SK-N-SH (cell line): ENCODE measurements at regions not wholly inside any gene's neighbourhood (a gene's known extent, or its start where the extent isn't known, plus 50 kb on each side); places are given as distances from the start of the nearest gene placed in this dataset.
A peak's percentile ranks its signal among the peaks of the same experiment; 100 is the strongest.

Experiments
- CTCF ChIA-PET: fragments of 300-600, 350-600 bp; formaldehyde crosslinking; extraction: SDS; loops from one replicate; lab custom pipeline; 2021; lab: Yijun Ruan, JAX
- POLR2A ChIA-PET: fragments of 350-600 bp; sonication (Branson Sonifier 250); formaldehyde crosslinking; extraction: SDS; loops from one replicate; lab custom pipeline; 2020; ENCODE audit warnings: antibody characterized with exemption, inconsistent platforms; lab: Yijun Ruan, JAX
- DNase-seq: peaks from one replicate; pipeline ENCODE4 v3.0.0; 2012
- H2AFZ ChIP-seq: fragments of 200-600 bp; sonication (generic); 2 replicates; pipeline ENCODE4 v1.8.1; 2016; ENCODE audit warnings: antibody characterized with exemption, mild to moderate bottlenecking, low read depth
- H3F3A ChIP-seq: fragments of 200-600 bp; sonication (generic); replicated peaks from 2 replicates; pipeline ENCODE3; 2016; ENCODE audit warnings: antibody characterized with exemption, mild to moderate bottlenecking; ENCODE audit not compliant: insufficient read depth
- H3K27ac ChIP-seq, 2 experiments: fragments of 200-500 bp in 1 of 2; fragments of 200-600 bp in 1 of 2; sonication (Bioruptor generic) in 1 of 2; sonication (generic), shearing (Covaris generic) in 1 of 2; 2 replicates each; pipeline versions ENCODE4 v1.5.1 to v1.6.1; 2014 to 2016; ENCODE audit warnings: low read depth in 2 of 2, inconsistent platforms in 1 of 2, low read length in 1 of 2, mild to moderate bottlenecking in 1 of 2, mixed read lengths in 1 of 2
- H3K27me3 ChIP-seq: fragments of 200-600 bp; sonication (generic), shearing (Covaris generic); 2 replicates; pipeline ENCODE4 v1.6.1; 2016; ENCODE audit warnings: mixed run types; ENCODE audit not compliant: insufficient read depth
- H3K36me3 ChIP-seq, 2 experiments: fragments of 200-500 bp in 1 of 2; fragments of 200-600 bp in 1 of 2; sonication (Bioruptor generic) in 1 of 2; sonication (generic) in 1 of 2; replicated peaks in 1 of 2; 2 replicates each; pipeline versions ENCODE3 to v1.5.1; 2014 to 2016; ENCODE audit warnings: low read length in 1 of 2, mild to moderate bottlenecking in 1 of 2; ENCODE audit not compliant: insufficient read depth in 2 of 2, control insufficient read depth in 1 of 2
- H3K4me1 ChIP-seq, 2 experiments: fragments of 200-500 bp in 1 of 2; fragments of 200-600 bp in 1 of 2; sonication (Bioruptor generic) in 1 of 2; sonication (generic), shearing (Covaris generic) in 1 of 2; 2 replicates each; pipeline versions ENCODE4 v1.5.1 to v1.6.1; 2014 to 2016; ENCODE audit warnings: low read depth in 1 of 2, low read length in 1 of 2, mixed run types in 1 of 2; ENCODE audit not compliant: insufficient read depth in 2 of 2, control insufficient read depth in 1 of 2
- H3K4me2 ChIP-seq: fragments of 200-600 bp; sonication (generic), shearing (Covaris generic); 2 replicates; pipeline ENCODE4 v1.6.1; 2017; ENCODE audit warnings: mixed run types
- H3K4me3 ChIP-seq, 2 experiments: fragments of 200-500 bp in 1 of 2; fragments of 200-600 bp in 1 of 2; sonication (Bioruptor generic) in 1 of 2; sonication (generic), shearing (Covaris generic) in 1 of 2; 2 replicates each; pipeline versions ENCODE4 v1.5.1 to v1.8.1; 2014 to 2016; ENCODE audit warnings: low read depth in 2 of 2, inconsistent platforms in 1 of 2, low read length in 1 of 2, mild to moderate bottlenecking in 1 of 2, mixed read lengths in 1 of 2, moderate library complexity in 1 of 2
- H3K79me2 ChIP-seq: fragments of 200-600 bp; sonication (generic); 2 replicates; pipeline ENCODE4 v1.8.1; 2017; ENCODE audit warnings: mild to moderate bottlenecking; ENCODE audit not compliant: insufficient read depth
- H3K9ac ChIP-seq: fragments of 200-600 bp; sonication (generic); 2 replicates; pipeline ENCODE4 v1.6.1; 2017; ENCODE audit warnings: mixed run types
- H3K9me2 ChIP-seq: fragments of 200-600 bp; sonication (generic); 2 replicates; pipeline ENCODE4 v1.6.1; 2017; ENCODE audit warnings: mixed run types
- H3K9me3 ChIP-seq: fragments of 200-600 bp; sonication (generic); 2 replicates; pipeline ENCODE4 v1.6.1; 2017; ENCODE audit warnings: mixed run types, mild to moderate bottlenecking, moderate library complexity
- H4K20me1 ChIP-seq: fragments of 200-600 bp; sonication (generic); 2 replicates; pipeline ENCODE4 v1.6.1; 2017; ENCODE audit warnings: mild to moderate bottlenecking, mixed run types; ENCODE audit not compliant: insufficient read depth
- ELF1 ChIP-seq: IDR thresholded peaks from 2 replicates; pipeline ENCODE4 v1.4.0; 2012
- EP300 ChIP-seq, 2 experiments: IDR thresholded peaks; 2 replicates each; pipeline versions ENCODE4 v1.4.0 to v1.6.1; 2012; ENCODE audit warnings: borderline replicate concordance in 1 of 2, low read depth in 1 of 2, low read length in 1 of 2
- EZH2phosphoT487 ChIP-seq: fragments of 200-600 bp; sonication (generic); IDR thresholded peaks from 2 replicates; pipeline ENCODE4 v1.6.1; 2017; ENCODE audit warnings: low read depth, mixed run types, mild to moderate bottlenecking, antibody characterized with exemption, moderate library complexity, borderline replicate concordance
- MEF2A ChIP-seq: IDR thresholded peaks from 2 replicates; pipeline ENCODE4 v1.4.0; 2012; ENCODE audit warnings: low read depth, borderline replicate concordance
- NRF1 ChIP-seq: IDR thresholded peaks from 2 replicates; pipeline ENCODE4 v1.6.1; 2012; ENCODE audit warnings: low read depth, mild to moderate bottlenecking, low read length
- RCOR1 ChIP-seq: fragments of 150-350 bp; IDR thresholded peaks from 2 replicates; pipeline ENCODE4 v1.6.1; 2017; ENCODE audit warnings: antibody characterized with exemption, low read length
- RFX5 ChIP-seq: IDR thresholded peaks from 2 replicates; pipeline ENCODE4 v1.6.1; 2012; ENCODE audit warnings: mild to moderate bottlenecking, improper control_type of control experiment, low read length
- RXRA ChIP-seq: IDR thresholded peaks from 2 replicates; pipeline ENCODE4 v1.4.0; 2012; ENCODE audit warnings: low read depth, mild to moderate bottlenecking, borderline replicate concordance
- TAF1 ChIP-seq: IDR thresholded peaks from 2 replicates; pipeline ENCODE4 v1.6.1; 2012; ENCODE audit warnings: low read depth, mild to moderate bottlenecking, low read length, moderate library complexity, borderline replicate concordance
- TCF12 ChIP-seq: IDR thresholded peaks from 2 replicates; pipeline ENCODE4 v1.4.0; 2012
- WGBS: methylation state at CpG from one replicate; pipeline ENCODE4 v1.1.6; 2017; ENCODE audit warnings: low lambda C conversion rate; 5-methylcytosine and 5-hydroxymethylcytosine counted together
- TF ChIP-seq, protein P1 (sequence below): fragments of 150-350 bp; IDR thresholded peaks from 2 replicates; pipeline ENCODE4 v1.6.1; 2017; ENCODE audit warnings: antibody characterized with exemption, low read length, low read depth, borderline replicate concordance
- TF ChIP-seq, protein P2 (sequence below): IDR thresholded peaks from 2 replicates; pipeline ENCODE4; 2012
- TF ChIP-seq, protein P3 (sequence below): IDR thresholded peaks from 2 replicates; pipeline ENCODE4 v1.4.0; 2012; ENCODE audit warnings: low read depth, borderline replicate concordance
- TF ChIP-seq, protein P4 (sequence below): IDR thresholded peaks from 2 replicates; pipeline ENCODE4 v1.4.0; 2012; ENCODE audit warnings: low read depth

DNA sequence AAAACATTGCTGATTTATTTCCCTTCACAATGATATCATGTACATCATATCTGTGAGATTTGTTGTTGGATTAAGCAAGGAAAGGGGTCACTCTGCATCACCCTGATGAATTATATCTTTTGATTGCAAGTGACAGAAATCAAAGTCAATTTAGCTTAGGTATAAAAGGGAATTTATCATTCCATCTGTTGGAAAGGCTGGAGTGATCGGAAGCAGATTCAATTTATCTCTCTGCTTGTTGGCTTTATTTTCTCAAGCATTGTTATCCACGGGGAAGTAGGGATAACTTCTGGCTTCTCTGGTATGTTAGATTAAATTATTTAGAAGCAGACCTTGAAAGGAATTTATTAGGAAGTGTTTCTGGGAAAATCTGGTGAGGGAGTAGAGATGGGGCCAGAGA, 226.6 kb downstream of the PTGER3 start:
- CTCF ChIA-PET = interaction anchor here (1.7 kb wide), 1 partner anchor 65 kb away, joined by 3 read pairs; no protein-coding TSS in a partner anchor

DNA sequence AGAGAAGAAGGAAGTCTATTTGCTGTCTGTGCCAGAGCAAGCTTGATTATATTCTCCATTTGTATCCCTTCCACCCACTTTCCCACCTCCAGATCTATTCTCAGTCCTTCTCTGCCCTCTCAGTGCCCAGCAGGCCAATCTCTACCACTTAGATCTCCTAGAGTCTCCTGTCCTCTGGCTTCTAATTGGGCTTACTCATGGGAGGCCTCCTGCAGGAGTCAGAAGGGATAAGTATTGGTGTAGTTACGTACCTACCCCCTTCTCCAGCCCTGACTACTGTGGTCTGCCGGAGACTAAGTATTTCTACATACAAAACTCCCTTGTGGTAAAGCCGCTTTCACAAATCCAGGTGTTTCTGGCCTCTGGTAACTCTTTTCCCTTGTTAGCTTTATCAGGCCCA, 221.2 kb downstream of the PTGER3 start:
- Histone ChIP-seq H3K27me3 (no peaks in the 10 kb centered on the region), H3K36me3 (no peaks in the 10 kb centered on the region), H4K20me1 (no peaks in the 10 kb centered on the region), H3K9me2 (no peaks in the 10 kb centered on the region), H2AFZ (no peak overlapping the region), H3K79me2 (no peaks in the 10 kb centered on the region), H3K4me1 (no peaks in the 10 kb centered on the region), H3F3A (no peaks in the 10 kb centered on the region), H3K9me3 (no peaks in the 10 kb centered on the region), H3K9ac (no peak overlapping the region), H3K27ac (no peak overlapping the region), H3K4me2 (no peak overlapping the region), H3K4me3 (no peak overlapping the region)
- ChIA-PET POLR2A (no interaction called here), CTCF (interaction anchor here (0.7 kb wide), 1 partner anchor 10 kb away, joined by 3 read pairs; no protein-coding TSS in a partner anchor)
- 75% methylated on average over 3 of the region's 3 CpGs for WGBS
- no peak for DNase-seq
- no peak for TF ChIP-seq TAF1
- TF ChIP-seq, all 33 proteins: peak for 0

More for the DNA sequence above, 226.6 kb downstream of the PTGER3 start:
- 37% methylated on average over 2 of the region's 2 CpGs for WGBS
- H3K4me3 ChIP-seq = no peak overlapping the region
- H3K79me2 ChIP-seq = no peaks in the 10 kb centered on the region
- DNase-seq = no peak
- no peaks in the 10 kb centered on the region for H3K27me3 ChIP-seq
- no peak overlapping the region for H3K9ac ChIP-seq
- H3K4me2 ChIP-seq = no peak overlapping the region
- no peak overlapping the region for H2AFZ ChIP-seq
- H3K27ac ChIP-seq = no peak overlapping the region
- no peaks in the 10 kb centered on the region for H4K20me1 ChIP-seq
- H3F3A ChIP-seq = peaks cover 22% of the 10 kb centered on the region
- H3K36me3 ChIP-seq = no peaks in the 10 kb centered on the region
- POLR2A ChIA-PET = no interaction called here
- no peaks in the 10 kb centered on the region for H3K9me2 ChIP-seq
- peaks cover 0 to 29% of the 10 kb centered on the region in 2 experiments; a peak in 2 of 4 replicates for H3K4me1 ChIP-seq
- no peaks in the 10 kb centered on the region for H3K9me3 ChIP-seq
- TF ChIP-seq EZH2phosphoT487 (no peak), RFX5 (no peak), EP300 (IDR thresholded peaks at IDR 0.05; ENCODE audit: borderline replicate concordance in 1 of 2, low read depth in 1 of 2, low read length in 1 of 2) (0 out of 4 replicates have a peak, but pooled peaks of 1 of the 2 experiments have one; percentile 6), NRF1 (no peak), RXRA (no peak), TCF12 (no peak; the same call in 1 of the 2 replicates), MEF2A (no peak), TAF1 (no peak), RCOR1 (no peak), ELF1 (no peak)
- TF ChIP-seq, protein P1, sequence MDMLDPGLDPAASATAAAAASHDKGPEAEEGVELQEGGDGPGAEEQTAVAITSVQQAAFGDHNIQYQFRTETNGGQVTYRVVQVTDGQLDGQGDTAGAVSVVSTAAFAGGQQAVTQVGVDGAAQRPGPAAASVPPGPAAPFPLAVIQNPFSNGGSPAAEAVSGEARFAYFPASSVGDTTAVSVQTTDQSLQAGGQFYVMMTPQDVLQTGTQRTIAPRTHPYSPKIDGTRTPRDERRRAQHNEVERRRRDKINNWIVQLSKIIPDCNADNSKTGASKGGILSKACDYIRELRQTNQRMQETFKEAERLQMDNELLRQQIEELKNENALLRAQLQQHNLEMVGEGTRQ = no peak
- TF ChIP-seq, protein P2, sequence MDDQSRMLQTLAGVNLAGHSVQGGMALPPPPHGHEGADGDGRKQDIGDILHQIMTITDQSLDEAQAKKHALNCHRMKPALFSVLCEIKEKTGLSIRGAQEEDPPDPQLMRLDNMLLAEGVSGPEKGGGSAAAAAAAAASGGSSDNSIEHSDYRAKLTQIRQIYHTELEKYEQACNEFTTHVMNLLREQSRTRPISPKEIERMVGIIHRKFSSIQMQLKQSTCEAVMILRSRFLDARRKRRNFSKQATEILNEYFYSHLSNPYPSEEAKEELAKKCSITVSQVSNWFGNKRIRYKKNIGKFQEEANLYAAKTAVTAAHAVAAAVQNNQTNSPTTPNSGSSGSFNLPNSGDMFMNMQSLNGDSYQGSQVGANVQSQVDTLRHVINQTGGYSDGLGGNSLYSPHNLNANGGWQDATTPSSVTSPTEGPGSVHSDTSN = peak; percentile 50; the same call in 1 of the 2 replicates
- TF ChIP-seq, protein P3, sequence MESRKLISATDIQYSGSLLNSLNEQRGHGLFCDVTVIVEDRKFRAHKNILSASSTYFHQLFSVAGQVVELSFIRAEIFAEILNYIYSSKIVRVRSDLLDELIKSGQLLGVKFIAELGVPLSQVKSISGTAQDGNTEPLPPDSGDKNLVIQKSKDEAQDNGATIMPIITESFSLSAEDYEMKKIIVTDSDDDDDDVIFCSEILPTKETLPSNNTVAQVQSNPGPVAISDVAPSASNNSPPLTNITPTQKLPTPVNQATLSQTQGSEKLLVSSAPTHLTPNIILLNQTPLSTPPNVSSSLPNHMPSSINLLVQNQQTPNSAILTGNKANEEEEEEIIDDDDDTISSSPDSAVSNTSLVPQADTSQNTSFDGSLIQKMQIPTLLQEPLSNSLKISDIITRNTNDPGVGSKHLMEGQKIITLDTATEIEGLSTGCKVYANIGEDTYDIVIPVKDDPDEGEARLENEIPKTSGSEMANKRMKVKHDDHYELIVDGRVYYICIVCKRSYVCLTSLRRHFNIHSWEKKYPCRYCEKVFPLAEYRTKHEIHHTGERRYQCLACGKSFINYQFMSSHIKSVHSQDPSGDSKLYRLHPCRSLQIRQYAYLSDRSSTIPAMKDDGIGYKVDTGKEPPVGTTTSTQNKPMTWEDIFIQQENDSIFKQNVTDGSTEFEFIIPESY = no peak
- TF ChIP-seq, protein P4, sequence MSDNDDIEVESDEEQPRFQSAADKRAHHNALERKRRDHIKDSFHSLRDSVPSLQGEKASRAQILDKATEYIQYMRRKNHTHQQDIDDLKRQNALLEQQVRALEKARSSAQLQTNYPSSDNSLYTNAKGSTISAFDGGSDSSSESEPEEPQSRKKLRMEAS = no peak
